GM12872 (cell line): ENCODE measurements at regions not wholly inside any gene's neighbourhood (a gene's known extent, or its start where the extent isn't known, plus 50 kb on each side); places are given as distances from the start of the nearest gene placed in this dataset.

Experiments used
- TF ChIP-seq, protein P1 (sequence below): IDR thresholded peaks from 3 replicates; pipeline ENCODE4 v1.5.1; 2011; ENCODE audit warnings: low read depth, mild to moderate bottlenecking, low read length, moderate library complexity; ENCODE audit not compliant: insufficient read depth

DNA sequence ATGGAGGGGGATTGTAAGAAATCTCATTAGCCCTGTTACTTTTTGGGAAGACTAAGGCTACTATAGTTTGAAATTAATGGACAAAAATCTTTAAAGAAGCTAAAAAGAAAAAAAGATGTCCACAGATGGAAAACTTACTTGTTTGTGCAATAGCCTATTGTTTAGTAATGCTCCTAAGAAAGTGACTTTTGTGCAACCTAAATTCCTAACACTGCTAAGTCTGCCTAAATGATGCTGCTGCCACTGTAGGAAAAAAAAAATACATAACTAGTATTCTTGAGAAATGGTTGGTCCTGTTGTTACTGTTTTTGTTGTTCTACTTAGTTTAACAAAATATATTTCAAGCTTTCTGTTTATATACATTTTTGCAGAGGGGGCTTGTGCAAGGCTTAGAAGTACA, 108.2 kb upstream of the NR3C1 start:
- TF ChIP-seq, protein P1, sequence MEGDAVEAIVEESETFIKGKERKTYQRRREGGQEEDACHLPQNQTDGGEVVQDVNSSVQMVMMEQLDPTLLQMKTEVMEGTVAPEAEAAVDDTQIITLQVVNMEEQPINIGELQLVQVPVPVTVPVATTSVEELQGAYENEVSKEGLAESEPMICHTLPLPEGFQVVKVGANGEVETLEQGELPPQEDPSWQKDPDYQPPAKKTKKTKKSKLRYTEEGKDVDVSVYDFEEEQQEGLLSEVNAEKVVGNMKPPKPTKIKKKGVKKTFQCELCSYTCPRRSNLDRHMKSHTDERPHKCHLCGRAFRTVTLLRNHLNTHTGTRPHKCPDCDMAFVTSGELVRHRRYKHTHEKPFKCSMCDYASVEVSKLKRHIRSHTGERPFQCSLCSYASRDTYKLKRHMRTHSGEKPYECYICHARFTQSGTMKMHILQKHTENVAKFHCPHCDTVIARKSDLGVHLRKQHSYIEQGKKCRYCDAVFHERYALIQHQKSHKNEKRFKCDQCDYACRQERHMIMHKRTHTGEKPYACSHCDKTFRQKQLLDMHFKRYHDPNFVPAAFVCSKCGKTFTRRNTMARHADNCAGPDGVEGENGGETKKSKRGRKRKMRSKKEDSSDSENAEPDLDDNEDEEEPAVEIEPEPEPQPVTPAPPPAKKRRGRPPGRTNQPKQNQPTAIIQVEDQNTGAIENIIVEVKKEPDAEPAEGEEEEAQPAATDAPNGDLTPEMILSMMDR, result no peak

DNA sequence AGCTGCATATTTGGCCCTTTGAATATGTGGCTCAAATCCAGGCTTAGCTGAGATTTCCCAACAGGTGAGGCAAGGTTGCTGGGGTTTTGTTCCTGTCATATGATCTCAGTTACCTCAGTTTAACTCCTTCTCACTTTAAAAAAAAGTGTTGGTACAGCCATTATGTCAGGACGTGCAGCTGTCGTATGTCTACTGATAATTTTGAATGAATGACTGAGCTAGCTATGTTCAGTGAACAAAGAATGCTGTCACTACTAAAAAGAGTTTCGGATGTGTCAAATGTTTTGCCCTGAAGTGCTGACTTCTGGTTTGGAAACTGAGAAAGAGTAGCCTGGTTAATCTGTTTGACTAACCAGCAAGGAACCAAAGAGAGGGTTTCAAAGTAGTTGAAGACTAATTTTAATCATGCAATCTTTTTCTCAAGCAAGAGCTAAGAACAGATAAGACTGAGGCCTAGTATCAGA, 106.3 kb upstream of the NR3C1 start:
- TF ChIP-seq, protein P1, result no peak

DNA sequence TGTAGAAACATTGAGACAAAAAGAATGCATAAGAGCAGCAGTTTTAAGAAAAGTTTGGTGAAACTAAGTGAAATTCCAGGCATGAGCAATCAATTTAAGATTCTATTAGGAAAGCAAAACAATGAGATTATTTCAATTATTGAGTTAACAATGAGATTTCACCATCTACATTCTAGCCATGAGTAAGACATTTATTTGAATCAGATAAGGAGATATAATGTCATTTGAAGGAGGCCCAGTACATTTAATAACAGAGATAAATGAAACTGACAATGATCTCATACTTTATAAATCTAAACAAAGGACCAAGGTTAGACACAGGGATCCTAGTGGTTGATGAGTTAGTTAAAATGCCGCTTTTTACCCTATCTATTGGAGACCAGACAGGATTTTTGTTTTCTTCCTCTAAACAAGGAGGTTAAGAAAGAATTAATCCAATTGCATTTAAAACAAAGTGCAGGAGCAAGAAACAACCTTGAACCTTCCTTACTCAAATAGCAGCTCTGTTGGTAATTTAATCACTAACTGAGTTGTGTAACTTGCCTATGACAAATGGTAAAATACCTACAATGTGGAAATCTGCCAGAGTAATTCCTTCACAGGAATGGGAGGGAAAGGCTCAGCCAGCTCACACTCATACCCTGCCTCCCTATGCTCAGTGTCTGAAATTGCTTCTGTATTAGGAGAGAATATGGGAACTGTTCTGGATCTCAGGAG, 103.5 kb upstream of the NR3C1 start:
- TF ChIP-seq, protein P1, result no peak

DNA sequence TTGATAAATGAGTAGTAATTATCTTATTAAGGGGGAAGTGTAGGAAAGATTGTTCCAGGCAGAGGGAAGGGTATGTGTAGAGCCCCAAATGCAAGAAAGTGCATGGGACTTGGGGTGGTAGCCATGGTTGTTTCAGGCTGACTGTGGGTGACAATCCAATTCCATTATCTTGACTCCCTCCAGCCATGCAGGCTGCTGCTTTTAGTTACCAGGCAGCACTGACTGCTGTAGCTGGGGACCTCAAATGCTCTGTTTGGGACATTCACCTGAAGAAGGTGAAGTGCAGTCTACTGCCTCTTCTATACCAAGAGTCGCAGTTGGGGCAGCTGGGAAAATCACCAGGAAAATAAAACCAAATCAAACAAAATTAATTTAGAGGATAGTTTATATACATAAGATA, 102.4 kb upstream of the NR3C1 start:
- TF ChIP-seq, protein P1, result no peak

DNA sequence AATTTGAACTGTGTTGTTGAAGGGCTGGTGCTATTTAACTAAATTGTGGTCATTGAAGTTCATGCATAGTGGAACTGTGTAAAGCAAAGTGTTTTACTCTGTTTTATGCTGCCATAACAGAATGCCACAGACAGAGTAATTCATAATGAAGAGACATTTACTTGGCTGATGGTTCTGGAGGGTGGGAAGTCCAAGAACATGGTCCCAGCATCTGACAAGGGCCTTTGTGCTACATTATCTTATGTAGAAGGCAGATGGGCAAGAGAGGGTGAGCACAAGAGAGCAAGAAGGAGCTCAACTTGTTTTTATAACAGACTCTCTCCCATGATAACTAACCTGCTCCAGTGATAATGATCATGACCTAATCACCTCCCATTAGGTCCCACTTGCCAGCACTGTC, 101.9 kb upstream of the NR3C1 start:
- TF ChIP-seq, protein P1, result no peak

DNA sequence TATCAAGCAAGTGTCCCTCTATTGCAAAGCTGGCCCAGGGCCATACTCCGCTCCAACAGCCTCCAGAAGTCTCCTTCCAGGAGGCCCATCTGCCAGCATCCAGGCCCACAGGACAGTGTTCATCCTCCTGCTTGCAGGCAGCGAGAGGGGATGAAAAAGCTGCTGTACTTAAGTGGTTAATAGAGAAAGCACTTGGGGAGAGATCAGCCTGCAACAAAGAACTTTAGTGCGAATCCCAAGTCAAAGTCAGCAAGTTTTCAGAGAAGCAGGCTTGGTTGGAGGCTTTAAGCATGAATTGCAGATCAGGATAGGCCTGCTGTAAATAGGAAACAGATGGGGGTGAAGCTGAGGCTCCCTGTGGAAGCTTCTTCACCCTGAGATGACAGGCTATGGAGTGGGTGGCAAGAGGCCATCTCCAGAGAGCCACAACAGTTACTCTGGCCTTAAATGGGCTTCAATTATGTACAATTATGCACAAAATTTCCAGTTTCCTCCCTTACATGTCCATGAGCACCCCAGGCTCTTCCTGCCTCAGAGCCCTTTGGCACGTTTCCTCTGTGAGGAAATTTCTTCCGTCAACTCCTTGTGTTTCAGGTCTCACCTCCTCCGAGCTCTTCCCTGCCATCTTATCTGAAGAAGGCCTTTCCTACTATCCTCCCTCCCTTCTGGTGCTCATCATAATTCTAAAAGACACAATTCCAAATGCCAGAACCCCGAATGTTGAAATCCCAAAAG, 98.0 kb upstream of the NR3C1 start:
- TF ChIP-seq, protein P1, result no peak

DNA sequence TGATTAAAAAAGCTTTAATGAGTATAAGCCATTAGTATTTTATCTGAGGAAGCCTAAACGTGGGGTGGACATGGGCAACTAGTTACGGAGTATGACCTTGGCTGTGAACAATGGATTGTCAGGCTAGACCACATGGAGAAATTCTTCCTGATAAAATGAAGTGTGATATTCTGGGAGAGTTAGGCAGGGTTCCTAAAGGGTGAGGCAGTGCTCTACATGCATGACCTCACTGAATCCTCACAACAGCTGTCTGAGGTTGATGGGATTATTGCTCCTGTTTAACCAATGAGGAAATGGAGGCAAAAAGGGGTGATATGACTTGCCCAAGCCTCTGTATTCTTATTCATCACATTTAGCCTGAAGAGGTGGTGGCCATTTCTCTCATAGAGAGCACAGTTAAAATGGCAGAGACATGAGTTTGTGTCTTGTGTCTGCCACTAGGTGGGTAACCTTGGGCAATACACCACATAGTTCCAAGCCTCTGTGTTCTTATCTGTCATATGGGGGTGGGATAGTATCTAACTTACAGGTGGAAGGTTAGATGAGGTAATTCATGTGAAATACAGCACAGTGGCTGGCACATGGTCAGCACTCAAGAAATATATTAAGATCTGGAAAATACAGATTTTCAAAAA, 96.1 kb upstream of the NR3C1 start:
- TF ChIP-seq, protein P1, result 0 out of 3 replicates have a peak, but pooled peaks have one; percentile 14
